ENCODE measurements at regions not wholly inside any gene's neighbourhood (a gene's known extent, or its start where the extent isn't known, plus 50 kb on each side); places are given as distances from the start of the nearest gene placed in this dataset.

- no peak for TF ChIP-seq CTCF (IDR thresholded peaks at IDR 0.05; ENCODE audit: poor library complexity)
- TF ChIP-seq EZH2 (IDR thresholded peaks at IDR 0.05; ENCODE audit: borderline replicate concordance), result no peak
- no peak for TF ChIP-seq EZH2phosphoT487 (IDR thresholded peaks at IDR 0.05; ENCODE audit: low read depth, severe bottlenecking, unreplicated experiment)
These were observed 187.8 kb upstream of the OLFM3 start for GRCh38 chr1:102184477-102184876.
